ENCODE measurements at regions not wholly inside any gene's neighbourhood (a gene's known extent, or its start where the extent isn't known, plus 50 kb on each side); places are given as distances from the start of the nearest gene placed in this dataset.

DNA sequence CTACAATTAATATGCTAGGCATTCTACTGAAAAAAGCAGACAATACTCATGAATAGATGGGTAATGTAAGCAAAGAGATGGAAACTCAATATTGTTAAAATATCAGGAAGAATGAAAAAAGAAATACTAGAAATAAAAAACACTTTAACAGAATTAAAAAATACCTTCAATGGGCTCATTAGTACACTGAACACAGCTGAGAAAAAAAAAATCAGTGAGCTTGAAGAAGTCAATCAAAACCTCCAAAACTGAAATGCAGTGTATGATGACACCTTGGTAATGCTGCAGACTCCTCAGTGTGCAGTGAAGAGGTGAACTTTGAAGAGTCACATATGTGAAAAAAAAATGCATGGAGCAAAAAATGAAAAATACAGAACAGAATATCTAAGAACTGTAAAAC lies 227.2 kb downstream of the TMEM26 start:
- TF ChIP-seq CTCF (IDR thresholded peaks at IDR 0.05) (no peak), POLR2A (IDR thresholded peaks at IDR 0.05) (no peak)
- DNase-seq, result no peak
- intact Hi-C loops (cut with DNase I; ENCODE audit: low total_unique reads), result no loop called here
- no peaks in the 10 kb centered on the region for H3K4me1 ChIP-seq
- H3K9me3 ChIP-seq, result peaks cover 0 to 14% of the 10 kb centered on the region in 2 donors
- no peaks in the 10 kb centered on the region for H3K27me3 ChIP-seq
- no peaks in the 10 kb centered on the region for H3K36me3 ChIP-seq
- H3K4me3 ChIP-seq, result no peak overlapping the region
- no peak overlapping the region for H3K27ac ChIP-seq

GRCh38 chr10:61223576-61223975 lies 229.6 kb downstream of the TMEM26 start:
- Histone ChIP-seq H3K36me3 (no peaks in the 10 kb centered on the region), H3K27me3 (no peaks in the 10 kb centered on the region), H3K4me3 (no peak overlapping the region), H3K9me3 (peaks cover 0 to 14% of the 10 kb centered on the region in 2 donors), H3K27ac (no peak overlapping the region), H3K4me1 (no peaks in the 10 kb centered on the region)
- intact Hi-C loops (cut with DNase I; ENCODE audit: low total_unique reads), result no loop called here
- DNase-seq, result no peak
- no peak for TF ChIP-seq CTCF (IDR thresholded peaks at IDR 0.05)
- TF ChIP-seq POLR2A (IDR thresholded peaks at IDR 0.05), result no peak

GRCh38 chr10:61219696-61220095 lies 233.5 kb downstream of the TMEM26 start:
- H3K27me3 ChIP-seq, result no peaks in the 10 kb centered on the region
- no peaks in the 10 kb centered on the region for H3K36me3 ChIP-seq
- intact Hi-C loops (cut with DNase I; ENCODE audit: low total_unique reads), result no loop called here
- no peak for TF ChIP-seq POLR2A (IDR thresholded peaks at IDR 0.05)
- H3K4me1 ChIP-seq, result no peaks in the 10 kb centered on the region
- DNase-seq, result no peak
- no peak overlapping the region for H3K4me3 ChIP-seq
- H3K9me3 ChIP-seq, result no peaks in the 10 kb centered on the region
- H3K27ac ChIP-seq, result no peak overlapping the region

- no peaks in the 10 kb centered on the region for H3K27me3 ChIP-seq
- no peak overlapping the region for H3K27ac ChIP-seq
- no peak for DNase-seq
- no peaks in the 10 kb centered on the region for H3K36me3 ChIP-seq
- no peak overlapping the region for H3K4me3 ChIP-seq
- H3K9me3 ChIP-seq, result no peaks in the 10 kb centered on the region
- intact Hi-C loops (cut with DNase I; ENCODE audit: low total_unique reads), result no loop called here
- no peak for TF ChIP-seq POLR2A (IDR thresholded peaks at IDR 0.05)
- no peaks in the 10 kb centered on the region for H3K4me1 ChIP-seq
Measured at GRCh38 chr10:61217851-61218565, 235.2 kb downstream of the TMEM26 start.

DNA sequence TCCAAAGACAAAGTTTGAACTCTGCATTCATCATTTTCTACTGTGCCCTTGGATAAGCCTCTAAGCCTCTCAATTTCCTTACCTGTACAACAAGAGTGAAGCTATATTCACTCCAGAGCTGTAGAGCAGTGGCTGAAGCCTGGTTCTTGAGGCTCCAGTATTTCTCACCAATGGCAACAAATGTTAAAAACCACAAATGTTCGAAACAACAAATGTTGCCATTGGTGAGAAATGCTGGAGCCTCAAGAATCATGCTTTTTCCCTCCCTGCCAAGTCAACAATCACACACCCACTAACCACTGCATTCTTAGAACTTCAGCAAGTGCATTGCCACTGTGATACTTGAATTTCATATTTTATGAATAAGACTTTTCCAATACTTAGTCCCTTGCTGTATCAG lies 237.9 kb downstream of the TMEM26 start:
- Histone ChIP-seq H3K4me1 (no peaks in the 10 kb centered on the region), H3K27me3 (no peaks in the 10 kb centered on the region), H3K4me3 (no peak overlapping the region), H3K9me3 (no peaks in the 10 kb centered on the region), H3K36me3 (no peaks in the 10 kb centered on the region), H3K27ac (no peak overlapping the region)
- no peak for DNase-seq
- intact Hi-C loops (cut with DNase I; ENCODE audit: low total_unique reads), result no loop called here
- TF ChIP-seq CTCF (IDR thresholded peaks at IDR 0.05) (no peak), POLR2A (IDR thresholded peaks at IDR 0.05) (no peak)

DNA sequence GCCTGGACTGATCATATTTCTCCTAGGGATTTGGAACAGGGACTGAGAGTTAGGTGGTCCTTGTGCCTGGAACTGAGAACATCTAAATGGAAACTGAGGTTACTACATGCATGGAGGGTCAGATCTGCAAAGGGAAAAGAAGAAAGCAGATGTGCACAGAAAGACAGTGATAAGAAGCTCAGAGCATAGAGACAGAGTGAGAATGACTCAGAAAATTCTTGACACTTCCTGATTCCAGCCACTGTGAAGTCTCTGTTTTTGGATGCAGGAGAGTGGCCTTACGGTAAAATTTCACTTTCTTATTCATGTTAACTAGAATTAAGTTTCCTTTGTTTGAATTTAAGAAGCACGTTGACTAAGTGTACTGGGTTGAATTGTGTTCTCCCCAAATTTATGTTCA lies 241.7 kb downstream of the TMEM26 start:
- Histone ChIP-seq H3K9me3 (no peaks in the 10 kb centered on the region), H3K36me3 (no peaks in the 10 kb centered on the region), H3K27me3 (no peaks in the 10 kb centered on the region), H3K4me1 (no peaks in the 10 kb centered on the region), H3K27ac (no peak overlapping the region), H3K4me3 (no peak overlapping the region)
- no peak for TF ChIP-seq POLR2A (IDR thresholded peaks at IDR 0.05)
- TF ChIP-seq CTCF (IDR thresholded peaks at IDR 0.05), result no peak
- no peak for DNase-seq
- intact Hi-C loops (cut with DNase I; ENCODE audit: low total_unique reads), result no loop called here

Measured in uterus (tissue), 3 donors.